NCI-H82 (cell line): ENCODE measurements at regions not wholly inside any gene's neighbourhood (a gene's known extent, or its start where the extent isn't known, plus 50 kb on each side); places are given as distances from the start of the nearest gene placed in this dataset.

Experiments used
- DNase-seq: peaks from one replicate; lab custom pipeline; 2025; lab: John Stamatoyannopoulos, UW

GRCh38 chr6:26311385-26312095 is 53.5 kb upstream of the BTN3A2 start:
- DNase-seq = peak; percentile 90

GRCh38 chr6:26312096-26312463 is 52.9 kb upstream of the BTN3A2 start:
- DNase-seq = peak; percentile 52

- peak; percentile 96 for DNase-seq
These were observed 52.2 kb upstream of the BTN3A2 start for GRCh38 chr6:26312501-26313397.
